Endothelial cell of umbilical vein (primary cell): ENCODE measurements at regions not wholly inside any gene's neighbourhood (a gene's known extent, or its start where the extent isn't known, plus 50 kb on each side); places are given as distances from the start of the nearest gene placed in this dataset.

Experiments
- BruUV-seq: library from RNA; stranded (reverse); fragments of 400-500 nt; replicated peaks from 2 replicates; lab custom pipeline; 2021; lab: Mats Ljungman, UMichigan
- CTCF ChIA-PET: fragments of 300-600, 350-600 bp; sonication (Branson Sonifier 250); formaldehyde crosslinking; loops from one replicate; lab custom pipeline; 2021; ENCODE audit warnings: antibody characterized with exemption, inconsistent platforms; lab: Charles Lee
- POLR2A ChIA-PET: fragments of 300-600, 350-600 bp; sonication (Branson Sonifier 250); formaldehyde crosslinking; loops from one replicate; lab custom pipeline; 2021; ENCODE audit warnings: antibody characterized with exemption, inconsistent platforms; lab: Charles Lee
- DNase-seq: peaks from one replicate; pipeline ENCODE4 v3.0.0-alpha.2; 2011; ENCODE audit warnings: low read depth, low spot score
- FAIRE-seq: peaks from 2 replicates; lab custom pipeline; 2011; peaks lifted over from hg19 to GRCh38; lab: Jason Lieb, UNC
- H2AFZ ChIP-seq: 2 replicates; pipeline ENCODE4 v1.6.0; 2012; ENCODE audit warnings: low read depth, low read length, control low read depth, inconsistent platforms
- H3K27ac ChIP-seq: 2 replicates; pipeline ENCODE4 v1.5.1; 2011; ENCODE audit warnings: low read depth, mild to moderate bottlenecking, control low read depth, low read length, moderate library complexity; ENCODE audit not compliant: insufficient read depth
- H3K27me3 ChIP-seq, 2 experiments: 2 replicates each; pipeline versions ENCODE4 v1.6.0 to v1.6.1; 2011; ENCODE audit warnings: low read length in 2 of 2, mixed read lengths in 1 of 2; ENCODE audit not compliant: control insufficient read depth in 2 of 2, insufficient read depth in 2 of 2
- H3K36me3 ChIP-seq, 2 experiments: 2 replicates in 1 of 2; 3 replicates in 1 of 2; pipeline ENCODE4 v1.5.1; 2011; ENCODE audit warnings: low read length in 2 of 2, mild to moderate bottlenecking in 1 of 2, moderate library complexity in 1 of 2; ENCODE audit not compliant: control insufficient read depth in 2 of 2, insufficient read depth in 2 of 2; ENCODE audit errors: extremely low read depth in 1 of 2
- H3K4me1 ChIP-seq: 3 replicates; pipeline ENCODE4 v1.5.1; 2011; ENCODE audit warnings: mild to moderate bottlenecking, low read length; ENCODE audit not compliant: control insufficient read depth, insufficient read depth; ENCODE audit errors: extremely low read depth
- H3K4me2 ChIP-seq: 2 replicates; pipeline ENCODE4 v1.6.1; 2011; ENCODE audit warnings: low read length, control low read depth, mixed read lengths; ENCODE audit not compliant: insufficient read depth
- H3K4me3 ChIP-seq, 3 experiments: fragments of 200-600 bp in 1 of 3; sonication (generic), shearing (Covaris generic) in 1 of 3; replicated peaks in 1 of 3; 2 replicates each; pipeline ENCODE4 v1.5.1; 2011 to 2016; ENCODE audit warnings: control low read depth in 3 of 3, low read length in 3 of 3, mild to moderate bottlenecking in 2 of 3, inconsistent platforms in 1 of 3, low read depth in 1 of 3, moderate library complexity in 1 of 3; ENCODE audit not compliant: insufficient read depth in 1 of 3
- H3K79me2 ChIP-seq: 2 replicates; pipeline ENCODE4 v1.6.0; 2012; ENCODE audit warnings: low read length, inconsistent platforms; ENCODE audit not compliant: control insufficient read depth, insufficient read depth
- H3K9ac ChIP-seq: replicated peaks from 2 replicates; pipeline ENCODE3; 2011; ENCODE audit warnings: low read length, control low read depth; ENCODE audit not compliant: insufficient read depth; ENCODE audit errors: extremely low read depth
- H3K9me1 ChIP-seq: replicated peaks from 3 replicates; pipeline ENCODE4 v1.6.0; 2011; ENCODE audit warnings: mild to moderate bottlenecking, low read length; ENCODE audit not compliant: control insufficient read depth, insufficient read depth; ENCODE audit errors: extremely low read depth
- H3K9me3 ChIP-seq: replicated peaks from 2 replicates; pipeline ENCODE4 v1.5.1; 2012; ENCODE audit warnings: low read length, inconsistent platforms; ENCODE audit not compliant: control insufficient read depth, insufficient read depth
- H4K20me1 ChIP-seq: replicated peaks from 2 replicates; pipeline ENCODE3; 2011; ENCODE audit warnings: mild to moderate bottlenecking, low read length; ENCODE audit not compliant: control insufficient read depth, insufficient read depth; ENCODE audit errors: extremely low read depth
- CTCF ChIP-seq, 2 donors: IDR thresholded peaks; 1 replicate in 1 of 2; 2 replicates in 1 of 2; pipeline ENCODE4 v1.5.1; 2011; ENCODE audit warnings: low read length in 2 of 2, mild to moderate bottlenecking in 2 of 2, moderate library complexity in 2 of 2, control low read depth in 1 of 2, inconsistent platforms in 1 of 2, low read depth in 1 of 2; ENCODE audit not compliant: insufficient read depth in 1 of 2; ENCODE audit errors: extremely low read depth in 1 of 2
- EZH2 ChIP-seq: IDR thresholded peaks from 2 replicates; pipeline ENCODE4 v1.6.1; 2012; ENCODE audit warnings: borderline replicate concordance, low read depth, mild to moderate bottlenecking, moderate library complexity, low read length, inconsistent platforms; ENCODE audit not compliant: severe bottlenecking
- FOS ChIP-seq: IDR thresholded peaks from 2 replicates; pipeline ENCODE4 v1.6.1; 2011; ENCODE audit warnings: mild to moderate bottlenecking, low read length, moderate library complexity, borderline replicate concordance; ENCODE audit not compliant: insufficient read depth
- GATA2 ChIP-seq: IDR thresholded peaks from 2 replicates; pipeline ENCODE4 v1.7.0; 2011; ENCODE audit warnings: low read depth, mild to moderate bottlenecking, moderate library complexity, mixed read lengths, low read length; ENCODE audit not compliant: insufficient read length, insufficient read depth
- JUN ChIP-seq: IDR thresholded peaks from 2 replicates; pipeline ENCODE4 v1.6.1; 2011; ENCODE audit warnings: borderline replicate concordance, low read depth; ENCODE audit not compliant: insufficient read length, insufficient read depth
- MAX ChIP-seq: IDR thresholded peaks from 2 replicates; pipeline ENCODE4 v1.6.1; 2011; ENCODE audit not compliant: insufficient read depth, insufficient read length
- MYC ChIP-seq: IDR thresholded peaks from one replicate; pipeline ENCODE4 v1.6.1; 2011; ENCODE audit warnings: mild to moderate bottlenecking, low read depth, low read length
- POLR2A ChIP-seq: IDR thresholded peaks from 2 replicates; pipeline ENCODE4 v1.6.1; 2012; ENCODE audit warnings: low read depth, mild to moderate bottlenecking, control low read depth, low read length
- POLR2AphosphoS5 ChIP-seq: IDR thresholded peaks from 2 replicates; pipeline ENCODE4 v1.6.1; 2012; ENCODE audit warnings: low read depth, mild to moderate bottlenecking, control low read depth, low read length, moderate library complexity; ENCODE audit not compliant: insufficient read depth
- dilution Hi-C: fragments of 300-500 bp; cut with MboI; formaldehyde crosslinking; loops from one replicate; pipeline ENCODE4 v1.15.0; 2019; ENCODE audit warnings: low sequenced_read_pairs; ENCODE audit not compliant: extremely low pct_ligation_motif_present
- intact Hi-C: fragments of 100-400 bp; cut with micrococcal nuclease; formaldehyde crosslinking; loops from one replicate; pipeline ENCODE4 v1.10.0; 2022

- H3K79me2 ChIP-seq, result no peaks in the 10 kb centered on the region
- intact Hi-C loops, result no loop called here
- no TSS peak for BruUV-seq
- H3K9me3 ChIP-seq, result no peaks in the 10 kb centered on the region
- no peaks in the 10 kb centered on the region for H3K27me3 ChIP-seq
- TF ChIP-seq MAX (no peak), POLR2AphosphoS5 (no peak), JUN (no peak), FOS (no peak), CTCF (IDR thresholded peaks at IDR 0.05; ENCODE audit: extremely low read depth in 1 of 2, insufficient read depth in 1 of 2, low read depth in 1 of 2, low read length in 2 of 2) (no peak), EZH2 (no peak), GATA2 (no peak), POLR2A (no peak), MYC (no peak)
- ChIA-PET POLR2A (no interaction called here), CTCF (no interaction called here)
- H3K9me1 ChIP-seq, result no peaks in the 10 kb centered on the region
- H3K27ac ChIP-seq, result no peak overlapping the region
- no peaks in the 10 kb centered on the region for H3K4me1 ChIP-seq
- H3K4me2 ChIP-seq, result no peak overlapping the region
- no peaks in the 10 kb centered on the region for H4K20me1 ChIP-seq
- no peak for DNase-seq
- H3K4me3 ChIP-seq, result no peak overlapping the region
- H3K36me3 ChIP-seq, result no peaks in the 10 kb centered on the region
- dilution Hi-C loops, result no loop called here
- no peak overlapping the region for H3K9ac ChIP-seq
- H2AFZ ChIP-seq, result no peak overlapping the region
- FAIRE-seq, result no peak
Measured at GRCh38 chr20:19161336-19161735, 51.1 kb upstream of the SLC24A3 start.
